GM12801 (cell line): ENCODE measurements at regions not wholly inside any gene's neighbourhood (a gene's known extent, or its start where the extent isn't known, plus 50 kb on each side); places are given as distances from the start of the nearest gene placed in this dataset.

Source experiments
- TF ChIP-seq, protein P1 (sequence below): IDR thresholded peaks from one replicate; pipeline ENCODE4 v1.5.1; 2011; ENCODE audit warnings: control low read depth; ENCODE audit not compliant: insufficient read length; ENCODE audit errors: extremely low read depth

DNA sequence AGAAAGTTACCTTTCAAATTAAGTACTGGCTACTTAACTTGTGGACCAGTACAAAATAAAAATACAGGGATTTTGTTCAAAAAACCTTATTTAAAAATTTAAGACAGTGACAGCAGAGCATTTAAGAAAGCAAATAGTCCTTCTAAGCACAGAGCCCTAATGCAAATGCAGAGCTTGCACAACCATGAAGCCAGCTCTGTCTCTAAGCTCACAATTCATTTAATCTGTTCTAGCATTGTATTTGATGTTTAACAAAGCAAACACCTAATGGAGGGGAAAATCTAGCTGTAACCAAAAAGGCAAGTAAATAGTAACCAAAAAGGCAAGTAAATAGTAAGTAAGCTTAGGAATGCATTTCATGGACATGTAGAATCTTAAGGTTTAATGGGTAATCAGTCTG lies 138.7 kb upstream of the GHR start:
- TF ChIP-seq, protein P1, sequence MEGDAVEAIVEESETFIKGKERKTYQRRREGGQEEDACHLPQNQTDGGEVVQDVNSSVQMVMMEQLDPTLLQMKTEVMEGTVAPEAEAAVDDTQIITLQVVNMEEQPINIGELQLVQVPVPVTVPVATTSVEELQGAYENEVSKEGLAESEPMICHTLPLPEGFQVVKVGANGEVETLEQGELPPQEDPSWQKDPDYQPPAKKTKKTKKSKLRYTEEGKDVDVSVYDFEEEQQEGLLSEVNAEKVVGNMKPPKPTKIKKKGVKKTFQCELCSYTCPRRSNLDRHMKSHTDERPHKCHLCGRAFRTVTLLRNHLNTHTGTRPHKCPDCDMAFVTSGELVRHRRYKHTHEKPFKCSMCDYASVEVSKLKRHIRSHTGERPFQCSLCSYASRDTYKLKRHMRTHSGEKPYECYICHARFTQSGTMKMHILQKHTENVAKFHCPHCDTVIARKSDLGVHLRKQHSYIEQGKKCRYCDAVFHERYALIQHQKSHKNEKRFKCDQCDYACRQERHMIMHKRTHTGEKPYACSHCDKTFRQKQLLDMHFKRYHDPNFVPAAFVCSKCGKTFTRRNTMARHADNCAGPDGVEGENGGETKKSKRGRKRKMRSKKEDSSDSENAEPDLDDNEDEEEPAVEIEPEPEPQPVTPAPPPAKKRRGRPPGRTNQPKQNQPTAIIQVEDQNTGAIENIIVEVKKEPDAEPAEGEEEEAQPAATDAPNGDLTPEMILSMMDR: no peak

DNA sequence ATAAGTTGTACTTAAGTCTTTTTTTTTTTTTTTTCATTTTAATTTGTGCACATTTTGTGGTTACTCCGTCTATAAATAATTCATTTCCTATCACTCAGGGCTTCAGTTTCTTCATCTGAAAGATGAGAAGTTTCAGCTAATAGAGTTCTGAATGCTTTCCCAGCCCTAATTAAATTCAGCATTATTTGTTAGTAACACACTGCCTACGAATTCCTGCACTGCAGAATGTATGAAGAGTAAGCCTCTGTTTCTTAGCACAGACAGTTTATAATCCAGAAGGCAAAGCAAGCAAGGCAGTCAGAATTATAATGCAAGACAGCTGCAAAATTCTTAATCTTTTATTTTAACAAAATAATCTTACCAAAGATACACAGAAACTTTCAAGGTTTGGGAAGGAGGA lies 138.0 kb upstream of the GHR start:
- TF ChIP-seq, protein P1: no peak

DNA sequence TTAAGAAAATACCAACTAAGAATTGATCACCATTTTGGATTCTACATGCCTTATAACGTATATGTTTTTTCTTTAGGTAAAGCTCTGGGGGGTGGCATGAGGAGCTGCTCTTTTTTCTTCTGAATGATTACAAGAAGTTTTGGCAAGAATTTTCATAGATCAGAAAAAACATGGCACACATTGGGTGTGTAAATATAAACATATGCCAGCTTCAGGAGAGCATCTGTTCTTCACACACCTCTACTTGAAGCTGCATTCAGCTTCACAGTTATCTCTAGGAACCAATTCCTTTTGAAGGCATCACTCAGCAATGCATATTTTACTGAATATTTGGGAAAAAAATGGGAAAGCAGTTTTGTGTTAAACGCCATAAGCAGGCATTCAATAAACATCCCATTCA lies 122.7 kb upstream of the GHR start:
- TF ChIP-seq, protein P1: no peak

DNA sequence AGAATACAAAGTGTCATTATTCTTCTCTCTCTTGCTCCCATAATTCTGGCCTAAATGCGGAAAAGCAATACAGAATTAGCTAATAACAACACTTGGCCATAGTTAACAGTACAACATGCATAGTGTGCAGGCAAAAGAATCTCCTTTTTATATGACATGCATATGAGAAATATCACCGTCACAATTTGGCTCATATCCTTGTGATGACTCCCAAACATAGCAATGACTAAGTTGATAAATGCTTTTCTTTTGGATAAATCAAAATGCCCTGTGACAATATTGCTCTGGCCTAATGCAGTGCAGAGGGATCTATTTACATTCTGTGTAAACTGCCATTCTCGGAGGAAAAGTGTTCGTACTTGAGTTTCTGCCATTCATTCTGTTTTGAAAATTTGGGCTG lies 121.9 kb upstream of the GHR start:
- TF ChIP-seq, protein P1: no peak

DNA sequence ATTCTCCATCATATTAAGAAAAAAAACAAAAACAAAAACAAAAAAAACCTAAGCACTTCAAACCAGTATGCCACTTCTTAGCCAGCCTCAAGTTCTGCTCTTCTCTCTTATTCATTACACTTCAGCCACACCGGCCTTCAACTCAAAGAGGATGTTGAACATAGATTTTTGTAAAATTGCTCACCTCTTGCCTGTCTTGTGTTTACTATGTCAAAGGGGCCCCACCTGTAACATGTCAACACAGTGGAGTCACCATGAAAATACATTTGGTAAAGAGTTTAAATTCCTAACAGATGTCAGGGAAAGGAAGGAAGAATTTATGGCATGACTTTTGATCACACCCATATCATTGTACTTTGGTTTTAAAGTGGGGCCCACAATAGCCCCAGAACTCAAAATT lies 121.1 kb upstream of the GHR start:
- TF ChIP-seq, protein P1: no peak

DNA sequence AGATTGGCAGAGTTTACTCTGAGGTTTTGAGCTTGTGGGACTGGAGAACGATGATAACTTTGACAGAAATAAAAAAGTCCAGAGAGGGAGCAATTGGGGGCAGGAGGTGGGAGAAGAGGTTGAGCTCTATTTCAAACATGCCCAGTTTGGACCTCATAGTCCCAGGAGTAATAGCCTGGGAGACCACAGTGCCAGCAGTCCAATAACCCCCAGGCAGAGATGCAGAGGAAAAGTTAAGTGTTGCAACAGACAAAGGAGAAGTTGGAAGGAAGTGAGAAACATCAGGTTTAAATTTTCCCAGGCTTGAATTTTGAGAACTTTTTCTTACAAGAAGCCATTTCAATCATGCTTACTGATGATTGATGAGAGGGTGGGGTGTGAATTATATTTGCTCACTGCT lies 117.0 kb upstream of the GHR start:
- TF ChIP-seq, protein P1: no peak

DNA sequence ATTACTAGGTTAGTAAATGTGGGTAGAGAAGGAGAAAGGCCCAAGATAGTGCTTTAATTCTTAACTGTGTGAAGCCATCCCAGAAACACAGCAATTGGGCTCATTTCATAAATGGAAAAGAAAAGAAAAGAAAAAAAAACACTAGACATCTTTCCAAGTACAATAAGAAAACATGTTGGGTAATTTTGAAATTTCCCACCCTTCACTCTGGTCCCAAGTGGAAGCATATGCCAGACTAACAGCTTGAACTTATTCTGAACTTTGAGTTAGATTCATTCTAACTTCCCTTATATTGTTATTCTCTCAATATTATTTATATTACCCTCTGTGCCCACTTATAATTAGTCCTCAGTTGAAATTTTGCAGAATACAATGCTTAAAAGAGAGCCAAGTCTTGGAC lies 113.4 kb upstream of the GHR start:
- TF ChIP-seq, protein P1: no peak

DNA sequence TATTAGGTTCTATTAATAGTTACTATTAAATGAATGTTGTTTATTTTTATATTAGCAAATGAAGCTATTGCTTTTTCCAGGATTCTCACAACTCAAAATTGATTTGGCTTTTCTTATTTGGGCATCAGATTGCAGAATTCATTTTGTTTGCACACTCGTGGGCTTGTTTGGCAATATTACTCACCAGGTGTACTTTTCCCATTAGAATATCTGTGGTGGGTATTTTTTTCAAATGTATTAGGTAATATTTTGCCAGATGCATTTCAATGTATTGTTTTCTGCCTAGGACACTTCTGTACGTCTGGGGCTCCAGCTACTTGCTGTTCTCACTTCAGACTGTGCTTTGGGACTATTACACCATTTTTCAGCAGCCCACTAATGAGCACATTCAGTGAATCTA lies 108.0 kb upstream of the GHR start:
- TF ChIP-seq, protein P1: no peak
